OCI-LY7 (cell line): ENCODE measurements at regions not wholly inside any gene's neighbourhood (a gene's known extent, or its start where the extent isn't known, plus 50 kb on each side); places are given as distances from the start of the nearest gene placed in this dataset.

Source experiments
- BruUV-seq: library from RNA; stranded (reverse); fragments of 400-500 nt; replicated peaks from 2 replicates; lab custom pipeline; 2021; lab: Mats Ljungman, UMichigan
- CTCF ChIA-PET: fragments of 300-600 bp; sonication (Branson Sonifier 250); formaldehyde crosslinking; loops from one replicate; lab custom pipeline; 2022; ENCODE audit warnings: antibody characterized with exemption; ENCODE audit not compliant: unreplicated experiment; lab: Charles Lee
- POLR2A ChIA-PET: fragments of 300-600 bp; sonication (Branson Sonifier 250); formaldehyde crosslinking; loops from one replicate; lab custom pipeline; 2022; ENCODE audit warnings: antibody characterized with exemption; lab: Charles Lee
- DNase-seq: peaks from one replicate; pipeline ENCODE4 v3.0.0-alpha.2; 2015; ENCODE audit warnings: low spot score
- H2AFZ ChIP-seq: fragments of 200-600 bp; sonication (generic), shearing (Covaris generic); 2 replicates; pipeline ENCODE4 v1.6.1; 2014; ENCODE audit warnings: mild to moderate bottlenecking, antibody characterized with exemption, low read length, moderate library complexity
- H3K27ac ChIP-seq: fragments of 200-600 bp; sonication (generic); 2 replicates; pipeline ENCODE4 v1.5.1; 2014; ENCODE audit warnings: mixed run types, low read depth, mild to moderate bottlenecking, moderate library complexity, low read length, inconsistent platforms; ENCODE audit not compliant: poor library complexity, severe bottlenecking
- H3K36me3 ChIP-seq: fragments of 200-600 bp; sonication (generic); 2 replicates; pipeline ENCODE4 v1.6.1; 2014; ENCODE audit warnings: mild to moderate bottlenecking, antibody characterized with exemption, low read length, moderate library complexity, mixed read lengths; ENCODE audit not compliant: insufficient read depth
- H3K4me1 ChIP-seq: fragments of 200-600 bp; sonication (generic); 2 replicates; pipeline ENCODE4 v1.5.1; 2014; ENCODE audit warnings: mild to moderate bottlenecking, low read length; ENCODE audit not compliant: insufficient read depth, poor library complexity, severe bottlenecking
- H3K4me2 ChIP-seq: fragments of 200-600 bp; sonication (generic); 2 replicates; pipeline ENCODE4 v1.6.1; 2014; ENCODE audit warnings: mild to moderate bottlenecking, low read length
- H3K4me3 ChIP-seq: fragments of 200-600 bp; sonication (generic); 2 replicates; pipeline ENCODE4 v1.5.1; 2014; ENCODE audit warnings: mild to moderate bottlenecking, low read depth, low read length; ENCODE audit not compliant: poor library complexity, severe bottlenecking
- H3K79me2 ChIP-seq: fragments of 200-600 bp; sonication (generic); 2 replicates; pipeline ENCODE4 v1.6.1; 2016; ENCODE audit warnings: low read depth, mild to moderate bottlenecking, low read length, moderate library complexity, mixed read lengths; ENCODE audit not compliant: insufficient read depth
- H3K9me2 ChIP-seq: fragments of 200-600 bp; sonication (generic); 2 replicates; pipeline ENCODE4 v1.6.1; 2016; ENCODE audit warnings: mild to moderate bottlenecking, low read length, mixed read lengths; ENCODE audit not compliant: insufficient read depth
- H3K9me3 ChIP-seq: fragments of 200-600 bp; sonication (generic); 2 replicates; pipeline ENCODE4 v1.6.1; 2014; ENCODE audit warnings: mild to moderate bottlenecking, mixed run types, low read length, mixed read lengths
- H4K20me1 ChIP-seq: fragments of 200-600 bp; sonication (generic); 2 replicates; pipeline ENCODE4 v1.6.1; 2014; ENCODE audit warnings: mild to moderate bottlenecking, antibody characterized with exemption, low read length, moderate library complexity, mixed read lengths; ENCODE audit not compliant: insufficient read depth
- EZH2phosphoT487 ChIP-seq: fragments of 200-600 bp; sonication (generic); IDR thresholded peaks from 2 replicates; pipeline ENCODE4 v1.6.1; 2018; ENCODE audit warnings: low read depth, borderline replicate concordance, mild to moderate bottlenecking, mixed run types, antibody characterized with exemption, low read length, moderate library complexity, mixed read lengths
- intact Hi-C: fragments of 100-400 bp; cut with micrococcal nuclease; formaldehyde crosslinking; loops from one replicate; pipeline ENCODE4 v1.10.0; 2022; ENCODE audit not compliant: unreplicated experiment
- TF ChIP-seq, protein P1 (sequence below): fragments of 200-600 bp; sonication (generic); conservative IDR thresholded peaks from 2 replicates; pipeline ENCODE4 v1.5.1; 2014; ENCODE audit warnings: mild to moderate bottlenecking, antibody characterized with exemption, low read length, moderate library complexity, mixed read lengths

DNA sequence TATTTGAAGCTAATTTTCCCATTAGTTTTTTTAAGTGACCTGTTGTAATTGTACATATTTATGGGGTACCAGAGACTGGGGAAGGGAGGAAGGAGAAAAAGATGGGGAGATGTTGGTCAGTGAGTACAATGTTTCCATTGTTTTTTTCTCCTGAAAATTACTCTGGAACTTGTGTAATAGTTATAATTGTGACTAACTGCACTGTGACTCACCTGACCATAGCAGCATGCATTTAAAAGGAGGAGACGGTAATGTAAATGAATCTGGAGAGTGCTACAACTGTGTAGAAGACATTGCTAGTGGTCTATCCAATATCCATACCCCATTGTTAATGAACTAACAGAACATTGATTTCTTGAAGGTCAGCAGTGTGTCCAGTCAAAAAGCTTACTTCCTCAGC, 133.4 kb downstream of the RFPL4B start:
- H2AFZ ChIP-seq: no peak overlapping the region
- H3K4me2 ChIP-seq: no peak overlapping the region
- TF ChIP-seq, protein P1, sequence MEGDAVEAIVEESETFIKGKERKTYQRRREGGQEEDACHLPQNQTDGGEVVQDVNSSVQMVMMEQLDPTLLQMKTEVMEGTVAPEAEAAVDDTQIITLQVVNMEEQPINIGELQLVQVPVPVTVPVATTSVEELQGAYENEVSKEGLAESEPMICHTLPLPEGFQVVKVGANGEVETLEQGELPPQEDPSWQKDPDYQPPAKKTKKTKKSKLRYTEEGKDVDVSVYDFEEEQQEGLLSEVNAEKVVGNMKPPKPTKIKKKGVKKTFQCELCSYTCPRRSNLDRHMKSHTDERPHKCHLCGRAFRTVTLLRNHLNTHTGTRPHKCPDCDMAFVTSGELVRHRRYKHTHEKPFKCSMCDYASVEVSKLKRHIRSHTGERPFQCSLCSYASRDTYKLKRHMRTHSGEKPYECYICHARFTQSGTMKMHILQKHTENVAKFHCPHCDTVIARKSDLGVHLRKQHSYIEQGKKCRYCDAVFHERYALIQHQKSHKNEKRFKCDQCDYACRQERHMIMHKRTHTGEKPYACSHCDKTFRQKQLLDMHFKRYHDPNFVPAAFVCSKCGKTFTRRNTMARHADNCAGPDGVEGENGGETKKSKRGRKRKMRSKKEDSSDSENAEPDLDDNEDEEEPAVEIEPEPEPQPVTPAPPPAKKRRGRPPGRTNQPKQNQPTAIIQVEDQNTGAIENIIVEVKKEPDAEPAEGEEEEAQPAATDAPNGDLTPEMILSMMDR: no peak
- TF ChIP-seq EZH2phosphoT487: no peak
- no TSS peak for BruUV-seq
- H3K27ac ChIP-seq: no peak overlapping the region
- H3K4me1 ChIP-seq: no peaks in the 10 kb centered on the region
- H3K4me3 ChIP-seq: no peak overlapping the region
- no peak for DNase-seq
- intact Hi-C loops: no loop called here
- ChIA-PET POLR2A (interaction anchor here (0.6 kb wide), 1 partner anchor 41 kb away, joined by 3 read pairs; no protein-coding TSS in a partner anchor), CTCF (no interaction called here)
- H3K9me2 ChIP-seq: no peaks in the 10 kb centered on the region
- no peaks in the 10 kb centered on the region for H4K20me1 ChIP-seq
- H3K9me3 ChIP-seq: no peaks in the 10 kb centered on the region
- H3K79me2 ChIP-seq: no peaks in the 10 kb centered on the region
- H3K36me3 ChIP-seq: no peaks in the 10 kb centered on the region

DNA sequence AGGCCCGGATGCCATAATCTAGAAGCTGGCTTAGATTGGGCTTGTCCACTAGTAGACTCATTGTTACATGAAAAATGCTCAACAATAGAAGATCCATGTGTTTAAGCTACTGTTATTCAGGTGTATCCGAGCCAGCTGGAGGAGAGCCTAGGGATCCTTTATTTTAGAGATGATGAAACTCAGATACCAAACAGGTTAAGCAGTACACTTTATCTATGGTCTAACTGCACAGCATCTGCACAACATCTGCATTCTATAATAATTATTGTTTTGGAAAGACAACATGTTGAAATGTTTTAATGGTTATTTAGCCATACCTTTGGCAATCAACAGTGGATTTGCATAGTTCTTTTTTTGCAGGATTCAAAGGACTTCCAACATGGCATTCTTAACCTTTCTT, 134.1 kb downstream of the RFPL4B start:
- no peaks in the 10 kb centered on the region for H3K9me2 ChIP-seq
- intact Hi-C loops: no loop called here
- H3K4me2 ChIP-seq: no peak overlapping the region
- no peaks in the 10 kb centered on the region for H3K9me3 ChIP-seq
- TF ChIP-seq EZH2phosphoT487: no peak
- TF ChIP-seq, protein P1: no peak
- CTCF ChIA-PET: no interaction called here
- no peak overlapping the region for H3K4me3 ChIP-seq
- no peak overlapping the region for H3K27ac ChIP-seq
- POLR2A ChIA-PET: no interaction called here
- H3K4me1 ChIP-seq: no peaks in the 10 kb centered on the region
- no TSS peak for BruUV-seq
- DNase-seq: no peak
- no peak overlapping the region for H2AFZ ChIP-seq
- H3K36me3 ChIP-seq: no peaks in the 10 kb centered on the region
- H4K20me1 ChIP-seq: no peaks in the 10 kb centered on the region
- H3K79me2 ChIP-seq: no peaks in the 10 kb centered on the region

DNA sequence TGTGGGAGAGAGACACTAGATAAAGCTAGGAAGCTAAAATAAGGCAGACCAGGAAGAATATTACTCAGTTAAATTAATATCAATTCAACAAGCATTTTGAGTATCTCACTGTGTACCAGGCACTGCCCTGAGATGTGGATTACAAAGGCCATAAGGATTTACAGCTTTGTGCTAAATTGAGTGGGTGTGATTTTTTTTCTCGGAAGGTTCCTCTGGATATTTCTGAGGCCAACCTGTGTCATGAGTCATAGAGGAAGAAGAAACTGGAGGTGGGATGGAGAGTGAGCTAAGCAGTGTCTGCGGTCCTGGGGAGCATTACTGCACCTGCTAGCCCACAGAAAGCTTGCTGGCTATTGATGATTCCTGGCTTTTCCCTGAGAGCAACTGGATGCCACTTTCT, 135.2 kb downstream of the RFPL4B start:
- Histone ChIP-seq H3K4me3 (no peak overlapping the region), H3K9me2 (no peaks in the 10 kb centered on the region), H3K4me1 (no peaks in the 10 kb centered on the region), H3K36me3 (no peaks in the 10 kb centered on the region), H3K9me3 (no peaks in the 10 kb centered on the region), H3K27ac (no peak overlapping the region), H3K4me2 (no peak overlapping the region), H2AFZ (no peak overlapping the region), H4K20me1 (no peaks in the 10 kb centered on the region), H3K79me2 (no peaks in the 10 kb centered on the region)
- ChIA-PET CTCF (no interaction called here), POLR2A (no interaction called here)
- no TSS peak for BruUV-seq
- DNase-seq: no peak
- intact Hi-C loops: no loop called here
- no peak for TF ChIP-seq EZH2phosphoT487
- TF ChIP-seq, protein P1: no peak
